NCI-H2196 (cell line): ENCODE measurements at regions not wholly inside any gene's neighbourhood (a gene's known extent, or its start where the extent isn't known, plus 50 kb on each side); places are given as distances from the start of the nearest gene placed in this dataset.

Source experiments
- DNase-seq: peaks from one replicate; lab custom pipeline; 2025; ENCODE audit not compliant: unreplicated experiment; lab: John Stamatoyannopoulos, UW

- DNase-seq = no peak
Observed at GRCh38 chr11:120034176-120034875, 103.6 kb downstream of the TRIM29 start.

GRCh38 chr11:120032766-120033390 is 105.0 kb downstream of the TRIM29 start:
- no peak for DNase-seq

DNA sequence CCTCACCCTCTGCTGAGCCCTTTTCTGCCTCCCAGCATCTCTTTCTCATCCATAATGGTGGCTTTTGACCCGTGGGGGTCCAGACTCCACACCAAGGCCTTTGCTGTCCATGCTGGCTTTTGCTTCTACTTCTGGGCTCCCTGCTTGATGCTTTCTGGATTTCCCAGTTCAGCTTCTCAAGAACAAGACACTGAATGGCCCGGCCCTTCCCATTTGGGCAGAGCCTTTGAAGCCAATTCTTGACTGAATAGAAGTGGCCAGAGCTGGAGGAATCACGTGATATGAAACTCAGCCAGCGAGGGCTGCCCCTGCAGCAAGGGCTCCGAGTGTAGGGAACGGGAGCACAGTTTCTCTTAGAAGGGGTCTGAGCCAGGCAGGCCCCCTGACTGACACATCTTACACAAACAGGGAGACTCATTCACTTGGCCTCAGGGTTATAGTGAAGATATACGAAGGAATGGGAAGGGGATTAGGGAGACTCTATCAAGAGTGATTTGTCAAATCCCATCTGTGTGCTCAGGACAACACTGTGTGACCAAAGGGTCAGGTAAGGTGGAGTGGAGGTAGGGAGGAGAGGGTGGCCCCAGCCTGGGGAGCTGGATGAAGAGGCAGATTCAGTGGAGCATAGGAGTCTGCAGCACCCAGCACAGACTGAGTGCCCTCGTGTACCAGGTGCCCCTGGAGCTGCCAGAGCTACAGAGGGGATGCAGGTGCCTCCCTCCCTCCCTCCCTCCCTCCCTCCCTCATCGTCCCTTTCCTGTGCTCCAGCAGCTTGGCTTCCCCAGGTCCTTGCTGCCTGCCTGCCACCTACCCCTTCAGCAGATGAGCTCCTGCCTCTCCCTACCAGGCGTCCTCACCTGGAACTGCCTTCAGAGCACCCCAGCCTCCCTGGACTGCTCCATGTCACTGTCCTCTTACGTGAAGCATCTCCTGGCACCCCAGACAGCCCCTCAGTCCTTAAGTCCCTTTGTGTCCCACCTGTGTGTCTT is 106.0 kb downstream of the TRIM29 start:
- no peak for DNase-seq

DNA sequence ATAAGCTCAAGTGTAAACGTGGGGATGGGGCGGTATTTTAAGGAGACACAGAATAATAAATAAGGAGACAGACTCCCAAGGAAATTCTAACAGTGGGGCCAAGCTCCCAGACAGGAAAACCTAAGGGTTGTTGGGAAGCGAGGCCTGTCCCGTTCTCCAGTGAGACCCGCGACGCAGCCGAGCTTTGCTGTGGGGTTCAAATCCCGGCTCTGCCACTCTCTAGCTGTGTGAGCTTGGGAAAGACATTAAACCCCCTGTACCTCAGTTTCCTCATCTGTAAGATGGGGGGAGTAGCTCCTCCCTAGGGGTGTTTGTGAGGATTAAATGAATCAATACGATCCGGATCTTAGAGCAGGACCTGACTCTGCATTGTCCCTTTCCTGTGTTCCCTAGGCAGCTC is 106.8 kb downstream of the TRIM29 start:
- DNase-seq = no peak

DNA sequence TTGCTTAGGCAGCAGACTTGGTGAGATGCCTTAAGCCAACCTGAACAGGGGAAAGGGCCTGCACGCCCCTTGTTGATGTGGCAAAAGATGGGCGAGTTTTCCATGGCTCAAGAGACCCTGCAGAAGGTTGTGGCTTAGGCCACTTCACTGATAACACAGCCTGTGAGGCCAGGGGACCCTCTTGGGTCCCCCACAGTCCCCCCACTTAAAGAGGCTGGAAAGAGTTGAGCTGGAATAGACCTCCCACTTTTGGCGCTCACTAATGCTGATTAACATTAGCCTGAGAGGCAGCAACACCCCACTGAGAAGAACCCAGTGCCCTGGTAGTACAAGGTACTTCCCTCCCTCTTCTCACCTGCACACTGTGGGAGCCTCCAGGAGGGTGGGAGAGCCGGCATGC is 107.5 kb downstream of the TRIM29 start:
- DNase-seq = no peak

GRCh38 chr11:120029321-120029720 is 108.6 kb downstream of the TRIM29 start:
- DNase-seq = no peak

DNA sequence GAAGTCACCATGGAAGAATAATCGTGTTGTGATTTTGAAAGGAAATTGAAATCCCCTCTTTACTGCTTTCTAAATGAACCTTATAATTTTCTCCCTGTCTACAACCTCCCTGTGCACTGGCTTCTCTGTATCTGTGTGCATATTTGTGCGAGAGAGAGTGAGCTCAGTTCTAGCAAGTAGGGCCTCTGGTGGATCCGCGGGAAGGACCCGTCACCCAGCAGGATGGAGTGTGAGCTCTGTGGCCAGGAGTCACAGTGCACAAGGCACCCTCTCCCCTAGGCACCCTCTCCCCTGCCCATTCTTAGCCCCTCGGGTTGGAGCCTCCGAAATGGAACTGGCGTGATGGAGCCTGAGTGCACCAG is 109.0 kb downstream of the TRIM29 start:
- no peak for DNase-seq

DNA sequence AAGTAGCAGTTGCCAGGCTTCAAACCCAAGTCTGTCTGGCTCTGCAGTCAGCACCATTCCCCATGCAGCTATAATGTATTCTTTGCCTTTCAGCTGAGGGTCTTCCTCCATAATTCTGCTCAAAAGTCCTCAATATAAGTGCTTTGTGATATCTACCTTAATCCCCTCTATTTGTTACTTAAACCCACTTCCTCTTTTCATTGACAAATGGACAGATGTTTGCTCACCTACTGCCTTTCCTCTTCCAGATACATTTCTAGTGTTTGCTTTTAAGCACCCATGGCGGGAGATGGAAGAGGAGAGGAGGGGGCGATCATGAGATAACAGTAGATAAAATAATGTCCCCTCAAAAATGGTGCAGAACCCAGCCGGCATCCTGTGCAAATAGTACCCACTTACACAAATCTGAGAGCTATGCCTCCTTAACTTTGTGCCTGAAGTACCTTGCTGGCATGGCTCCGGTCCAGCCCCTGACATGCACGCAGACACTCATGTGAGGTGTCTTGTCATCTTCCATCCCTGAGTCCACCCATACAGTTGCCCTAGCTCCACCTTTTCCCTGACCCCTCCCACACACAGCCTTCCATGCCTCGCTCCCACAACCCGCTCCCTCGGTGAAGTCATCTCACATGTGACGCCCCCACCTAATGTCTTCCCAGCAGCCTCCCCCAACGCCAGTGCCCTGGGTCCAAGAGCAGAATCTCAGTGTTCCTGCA is 109.6 kb downstream of the TRIM29 start:
- no peak for DNase-seq

GRCh38 chr11:120027546-120028180 is 110.2 kb downstream of the TRIM29 start:
- no peak for DNase-seq

GRCh38 chr11:120025606-120026335 is 112.1 kb downstream of the TRIM29 start:
- no peak for DNase-seq

DNA sequence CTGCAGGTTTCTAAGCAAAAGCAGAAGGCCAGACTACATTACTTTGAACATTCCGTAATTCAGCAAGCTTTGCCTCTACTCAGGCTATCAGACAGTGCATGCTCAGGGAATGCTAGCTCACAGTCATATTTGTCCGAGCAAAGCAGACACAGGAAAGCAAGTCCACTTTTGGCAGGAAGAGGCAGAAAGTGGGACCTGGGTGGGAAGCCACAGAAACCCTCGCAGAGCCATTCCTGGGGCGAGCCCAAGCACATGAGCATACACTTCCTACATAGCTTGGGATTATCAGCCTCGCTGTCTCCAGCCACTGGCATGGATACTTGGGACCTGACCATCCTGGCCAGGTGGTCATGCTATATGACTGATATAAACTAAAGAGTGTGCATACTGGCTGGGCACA is 113.3 kb downstream of the TRIM29 start:
- DNase-seq = no peak

- no peak for DNase-seq
Observed at GRCh38 chr11:120024046-120024445, 113.9 kb downstream of the TRIM29 start.

DNA sequence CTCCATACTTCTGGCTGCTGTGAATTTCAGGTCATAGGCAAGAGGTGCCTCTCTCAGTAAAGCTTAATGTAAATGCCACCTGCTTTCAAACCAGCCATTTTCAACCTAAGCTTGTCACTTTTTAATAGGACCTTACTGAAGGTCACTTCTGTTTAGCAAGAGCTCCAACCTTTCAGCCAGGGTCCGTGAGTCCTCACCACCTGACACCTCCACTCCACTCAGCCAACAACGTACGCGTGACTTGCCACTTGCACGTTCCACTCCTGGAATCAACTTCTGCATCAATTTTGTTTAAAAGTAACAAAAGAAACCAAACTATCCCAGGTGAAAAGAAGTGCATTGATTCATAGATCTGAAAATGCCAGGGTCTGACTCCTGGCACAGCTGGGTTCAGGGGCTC is 114.4 kb downstream of the TRIM29 start:
- no peak for DNase-seq

DNA sequence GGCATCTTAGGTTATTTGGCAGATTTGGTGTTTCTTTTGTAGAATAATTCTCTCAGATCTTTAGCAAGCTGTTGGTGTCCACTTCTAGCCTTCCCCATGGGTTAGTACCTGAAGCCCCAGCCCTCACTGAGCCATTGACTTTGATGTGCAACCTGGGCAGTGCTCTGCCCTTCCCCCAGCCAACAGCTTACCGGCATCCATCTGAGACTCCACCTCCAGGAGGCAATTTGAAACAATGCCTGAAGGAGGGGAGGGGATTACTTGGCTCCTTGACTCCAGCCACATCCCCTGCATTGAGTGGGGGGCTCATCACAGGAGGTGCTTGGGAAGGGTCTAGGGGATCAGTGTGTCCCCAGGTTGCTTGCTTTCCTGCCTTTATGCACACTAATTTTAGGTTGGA is 114.8 kb downstream of the TRIM29 start:
- DNase-seq = no peak

DNA sequence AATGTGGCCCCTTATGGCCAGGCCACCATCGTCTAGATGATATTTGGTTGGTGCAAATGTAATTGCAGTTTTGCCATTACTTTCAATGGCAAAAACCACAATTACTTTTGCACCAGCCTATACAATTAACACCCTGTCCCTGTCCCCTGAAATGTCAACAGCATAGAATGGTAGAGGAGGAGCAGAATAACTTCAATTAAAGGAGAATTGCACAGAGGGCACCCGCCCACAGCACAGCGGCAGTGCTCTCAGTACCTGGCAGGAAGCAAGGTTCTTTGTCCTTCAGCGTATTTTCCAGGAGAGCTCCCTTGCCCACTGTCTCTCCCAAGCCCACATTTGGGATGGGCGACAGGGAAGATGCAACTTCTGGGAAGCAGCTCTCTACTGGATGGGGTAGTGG is 115.3 kb downstream of the TRIM29 start:
- DNase-seq = no peak

DNA sequence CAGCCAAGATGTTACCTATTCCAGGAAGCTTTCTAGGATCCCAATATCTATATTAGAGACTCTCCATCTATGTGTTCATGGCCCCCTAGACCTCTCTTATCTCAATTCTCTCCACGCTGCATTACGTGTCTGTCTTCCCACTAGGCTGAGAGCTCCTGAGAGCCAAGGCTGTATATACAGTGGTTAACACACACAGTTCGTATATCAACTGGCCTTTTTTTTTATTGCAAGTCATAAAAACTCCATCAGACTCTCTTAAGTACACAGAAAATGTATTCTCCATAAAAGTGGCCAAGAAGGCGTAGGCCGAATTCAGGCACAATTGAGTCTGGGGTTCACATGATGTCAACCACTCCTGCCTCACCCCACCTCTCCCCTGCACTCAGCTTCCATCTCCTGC is 115.9 kb downstream of the TRIM29 start:
- DNase-seq = no peak

DNA sequence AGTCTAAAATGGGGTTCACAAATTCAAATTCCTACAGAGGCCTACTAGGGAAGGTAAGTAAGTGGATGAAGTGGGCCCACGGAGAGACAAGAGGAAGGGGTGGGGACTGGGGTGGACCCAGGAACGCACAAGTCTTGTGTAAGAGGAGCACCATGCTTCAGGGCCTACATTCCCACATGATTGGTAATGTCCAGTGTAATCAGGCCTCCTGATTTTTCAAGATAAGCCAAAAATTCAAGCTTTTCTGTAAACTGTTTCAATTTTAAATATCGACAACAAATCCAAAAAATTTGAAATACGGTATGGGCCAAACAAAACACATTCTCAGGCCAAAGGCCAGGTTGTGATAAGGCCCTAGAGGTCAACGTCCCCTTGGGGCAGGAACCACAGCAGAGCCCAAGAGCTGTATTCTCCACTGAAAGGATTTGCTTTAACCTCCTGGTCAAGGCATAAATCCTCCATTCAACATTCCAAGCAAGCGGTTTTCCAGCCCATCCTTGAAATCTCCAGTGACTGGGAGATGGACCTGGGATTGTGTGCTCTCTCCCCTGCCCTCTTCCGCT is 116.4 kb downstream of the TRIM29 start:
- DNase-seq = no peak

DNA sequence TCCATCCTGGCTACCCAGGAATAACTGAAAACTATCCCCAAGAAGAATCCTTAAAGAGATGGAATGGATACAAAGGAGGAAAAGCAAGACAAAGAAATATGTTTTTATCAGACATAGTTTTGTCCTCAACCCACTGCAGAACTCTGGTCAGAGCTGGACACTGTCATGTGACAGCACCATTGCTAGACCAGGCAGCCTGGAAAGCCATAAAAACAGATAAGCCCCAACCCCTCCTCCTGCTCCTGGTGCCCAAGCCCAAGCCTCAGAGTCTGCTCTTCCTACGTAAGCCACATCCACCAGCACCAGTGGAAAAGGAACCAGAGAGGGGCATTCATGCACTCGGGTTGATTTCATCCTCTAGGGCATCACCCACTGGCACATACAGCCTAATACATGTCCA is 116.9 kb downstream of the TRIM29 start:
- no peak for DNase-seq

GRCh38 chr11:120020486-120020885 is 117.4 kb downstream of the TRIM29 start:
- DNase-seq = no peak

DNA sequence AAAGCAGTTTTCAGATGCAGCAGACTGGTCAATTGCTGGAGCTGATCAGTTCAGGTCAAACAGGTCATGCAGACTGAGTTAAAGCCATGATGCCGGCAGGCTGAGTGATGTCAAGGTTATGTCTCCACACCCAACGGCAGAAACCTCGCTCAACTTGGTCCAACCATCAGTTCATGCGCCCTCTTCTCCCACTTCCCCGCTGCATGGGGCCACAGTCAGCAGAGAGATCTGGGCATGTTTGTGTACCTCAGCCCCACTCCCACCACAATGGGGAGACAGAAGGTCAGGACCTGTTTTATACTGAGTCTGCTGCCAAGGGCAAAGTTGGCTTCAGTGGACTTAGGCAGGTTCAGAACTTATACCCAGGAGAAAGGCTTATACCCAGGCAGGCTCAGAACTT is 118.7 kb downstream of the TRIM29 start:
- no peak for DNase-seq
